Brain microvascular endothelial cell (primary cell): ENCODE measurements at regions not wholly inside any gene's neighbourhood (a gene's known extent, or its start where the extent isn't known, plus 50 kb on each side); places are given as distances from the start of the nearest gene placed in this dataset.

Experiments
- DNase-seq: peaks from one replicate; pipeline ENCODE4 v3.0.0-alpha.2; 2020
- H3K27ac ChIP-seq: fragments of 250-450 bp; sonication (Bioruptor Pico); 2 replicates; pipeline ENCODE4 v1.5.1; 2020; ENCODE audit warnings: mild to moderate bottlenecking, moderate library complexity
- H3K27me3 ChIP-seq: fragments of 250-450 bp; sonication (Bioruptor Pico); replicated peaks from 2 replicates; pipeline ENCODE4 v1.5.1; 2020; ENCODE audit warnings: mild to moderate bottlenecking
- H3K36me3 ChIP-seq: fragments of 250-450 bp; sonication (Bioruptor Pico); replicated peaks from 2 replicates; pipeline ENCODE4 v1.5.1; 2020; ENCODE audit warnings: mild to moderate bottlenecking
- H3K4me3 ChIP-seq: 2 replicates; pipeline ENCODE4 v1.5.1; 2011; ENCODE audit warnings: low read depth, mild to moderate bottlenecking, control low read depth, low read length, moderate library complexity
- CTCF ChIP-seq: IDR thresholded peaks from 2 replicates; pipeline ENCODE4 v1.5.1; 2011; ENCODE audit warnings: low read depth, mild to moderate bottlenecking, moderate library complexity, low read length, control low read depth, inconsistent platforms; ENCODE audit errors: missing control alignments
- in situ Hi-C: cut with HindIII; loops from 2 replicates; pipeline ENCODE4 v1.10.0; 2017; ENCODE audit warnings: low sequenced_read_pairs, low pct_ligation_motif_present

GRCh38 chr14:22410497-22410896 is 178.5 kb downstream of the DAD1 start:
- Histone ChIP-seq H3K36me3 (no peaks in the 10 kb centered on the region), H3K27ac (no peak overlapping the region), H3K27me3 (no peaks in the 10 kb centered on the region), H3K4me3 (no peak overlapping the region)
- DNase-seq, result no peak
- TF ChIP-seq CTCF, result no peak
- in situ Hi-C loops, result no loop called here

GRCh38 chr14:22409006-22409405 is 180.0 kb downstream of the DAD1 start:
- DNase-seq, result no peak
- in situ Hi-C loops, result no loop called here
- TF ChIP-seq CTCF, result no peak
- no peaks in the 10 kb centered on the region for H3K27me3 ChIP-seq
- H3K4me3 ChIP-seq, result no peak overlapping the region
- H3K27ac ChIP-seq, result no peak overlapping the region
- H3K36me3 ChIP-seq, result no peaks in the 10 kb centered on the region

GRCh38 chr14:22408547-22408946 is 180.5 kb downstream of the DAD1 start:
- in situ Hi-C loops, result no loop called here
- TF ChIP-seq CTCF, result no peak
- no peak for DNase-seq
- Histone ChIP-seq H3K27me3 (no peaks in the 10 kb centered on the region), H3K27ac (no peak overlapping the region), H3K4me3 (no peak overlapping the region), H3K36me3 (no peaks in the 10 kb centered on the region)

- TF ChIP-seq CTCF, result no peak
- no peaks in the 10 kb centered on the region for H3K36me3 ChIP-seq
- in situ Hi-C loops, result no loop called here
- no peak overlapping the region for H3K4me3 ChIP-seq
- H3K27me3 ChIP-seq, result no peaks in the 10 kb centered on the region
- no peak overlapping the region for H3K27ac ChIP-seq
- no peak for DNase-seq
Measured at GRCh38 chr14:22407033-22407432, 182.0 kb downstream of the DAD1 start.

- Histone ChIP-seq H3K27ac (no peak overlapping the region), H3K4me3 (no peak overlapping the region), H3K27me3 (no peaks in the 10 kb centered on the region), H3K36me3 (no peaks in the 10 kb centered on the region)
- in situ Hi-C loops, result no loop called here
- TF ChIP-seq CTCF, result no peak
- DNase-seq, result no peak
Measured at GRCh38 chr14:22405201-22405600, 183.8 kb downstream of the DAD1 start.

- no peak overlapping the region for H3K4me3 ChIP-seq
- H3K27ac ChIP-seq, result no peak overlapping the region
- no peak for DNase-seq
- TF ChIP-seq CTCF, result no peak
- H3K27me3 ChIP-seq, result no peaks in the 10 kb centered on the region
- in situ Hi-C loops, result no loop called here
- no peaks in the 10 kb centered on the region for H3K36me3 ChIP-seq
Measured at GRCh38 chr14:22403296-22403695, 185.7 kb downstream of the DAD1 start.
